GM12873 (cell line): ENCODE measurements at regions not wholly inside any gene's neighbourhood (a gene's known extent, or its start where the extent isn't known, plus 50 kb on each side); places are given as distances from the start of the nearest gene placed in this dataset.

Experiments used
- CTCF ChIP-seq: IDR thresholded peaks from 2 replicates; pipeline ENCODE4 v1.5.1; 2012; ENCODE audit warnings: low read depth, mild to moderate bottlenecking, moderate library complexity, low read length, control low read depth; ENCODE audit not compliant: insufficient read depth; ENCODE audit errors: missing control alignments

GRCh38 chr2:240278661-240279060 lies 138.2 kb upstream of the OTOS start:
- TF ChIP-seq CTCF: no peak

- TF ChIP-seq CTCF: no peak
Measured at GRCh38 chr2:240280621-240281020, 140.2 kb upstream of the OTOS start.

GRCh38 chr2:240284503-240285259 lies 144.2 kb upstream of the OTOS start:
- no peak for TF ChIP-seq CTCF

GRCh38 chr2:240285725-240286124 lies 145.3 kb upstream of the OTOS start:
- no peak for TF ChIP-seq CTCF

- TF ChIP-seq CTCF: no peak
Measured at GRCh38 chr2:240286596-240286995, 146.1 kb upstream of the OTOS start.

- no peak for TF ChIP-seq CTCF
Measured at GRCh38 chr2:240287011-240287410, 146.6 kb upstream of the OTOS start.

- no peak for TF ChIP-seq CTCF
Measured at GRCh38 chr2:240287496-240288086, 147.1 kb upstream of the OTOS start.
